GM23338 (cell line): ENCODE measurements at regions not wholly inside any gene's neighbourhood (a gene's known extent, or its start where the extent isn't known, plus 50 kb on each side); places are given as distances from the start of the nearest gene placed in this dataset.

Experiments
- ATAC-seq: fragments of 200-7000 bp; cut with Tn5 transposase; 3 replicates; pipeline ENCODE4 v1.9.1; 2020
- DNase-seq: peaks from one replicate; pipeline ENCODE4 v3.0.0-alpha.2; 2015; ENCODE audit warnings: low spot score
- H2AFZ ChIP-seq: fragments of 200-600 bp; sonication (generic); 2 replicates; pipeline ENCODE4 v1.8.0; 2016; ENCODE audit warnings: antibody characterized with exemption, mild to moderate bottlenecking, moderate library complexity
- H3F3A ChIP-seq: fragments of 200-600 bp; sonication (generic); replicated peaks from 2 replicates; pipeline ENCODE4 v1.8.0; 2017; ENCODE audit warnings: antibody characterized with exemption, mixed run types, low read depth
- H3K27ac ChIP-seq: fragments of 200-600 bp; sonication (generic); 2 replicates; pipeline ENCODE4 v1.6.1; 2016; ENCODE audit warnings: low read depth
- H3K27me3 ChIP-seq: fragments of 200-600 bp; sonication (generic); 2 replicates; pipeline ENCODE4 v1.8.0; 2016; ENCODE audit warnings: mild to moderate bottlenecking, mixed run types, moderate library complexity; ENCODE audit not compliant: insufficient read depth
- H3K36me3 ChIP-seq: fragments of 200-600 bp; sonication (generic); 2 replicates; pipeline ENCODE4 v1.8.0; 2016; ENCODE audit warnings: mild to moderate bottlenecking; ENCODE audit not compliant: insufficient read depth
- H3K4me1 ChIP-seq: fragments of 200-600 bp; sonication (generic); 2 replicates; pipeline ENCODE4 v1.8.0; 2016; ENCODE audit warnings: mild to moderate bottlenecking, moderate library complexity; ENCODE audit not compliant: insufficient read depth
- H3K4me2 ChIP-seq: fragments of 200-600 bp; sonication (generic); 2 replicates; pipeline ENCODE4 v1.7.1; 2017; ENCODE audit warnings: mixed run types
- H3K4me3 ChIP-seq: fragments of 200-600 bp; sonication (generic); 2 replicates; pipeline ENCODE4 v1.6.1; 2016; ENCODE audit warnings: mixed run types
- H3K79me2 ChIP-seq: fragments of 200-600 bp; sonication (generic); replicated peaks from 2 replicates; pipeline ENCODE4 v1.8.0; 2017; ENCODE audit warnings: mild to moderate bottlenecking; ENCODE audit not compliant: insufficient read depth
- H3K9me2 ChIP-seq: fragments of 200-600 bp; sonication (generic); 2 replicates; pipeline ENCODE4 v1.8.0; 2017; ENCODE audit not compliant: insufficient read depth
- H4K20me1 ChIP-seq: fragments of 200-600 bp; sonication (generic); replicated peaks from 2 replicates; pipeline ENCODE4 v1.8.0; 2017; ENCODE audit warnings: mild to moderate bottlenecking; ENCODE audit not compliant: insufficient read depth
- H3K27ac Mint-ChIP-seq: 2 replicates; pipeline ENCODE4 v1.8.0; 2020; ENCODE audit warnings: inconsistent platforms, mild to moderate bottlenecking, moderate library complexity, mixed read lengths
- H3K27me3 Mint-ChIP-seq: 3 replicates; pipeline ENCODE4 v1.8.0; 2022; ENCODE audit warnings: low read depth, mild to moderate bottlenecking, moderate library complexity, mixed read lengths, inconsistent platforms; ENCODE audit not compliant: insufficient read depth, poor library complexity
- H3K36me3 Mint-ChIP-seq: 3 replicates; pipeline ENCODE4 v1.8.0; 2021; ENCODE audit warnings: low read depth, mild to moderate bottlenecking, inconsistent platforms, moderate library complexity, mixed read lengths
- H3K4me1 Mint-ChIP-seq: 3 replicates; pipeline ENCODE4 v1.8.0; 2020; ENCODE audit warnings: mild to moderate bottlenecking, inconsistent platforms, mixed read lengths
- H3K4me3 Mint-ChIP-seq: 3 replicates; pipeline ENCODE4 v1.8.0; 2021; ENCODE audit warnings: moderate library complexity, mild to moderate bottlenecking, inconsistent platforms, mixed read lengths
- H3K9me3 Mint-ChIP-seq: 3 replicates; pipeline ENCODE4 v1.8.0; 2020; ENCODE audit warnings: moderate library complexity, mild to moderate bottlenecking, inconsistent platforms, mixed read lengths
- EZH2phosphoT487 ChIP-seq: fragments of 200-600 bp; sonication (generic); IDR thresholded peaks from one replicate; pipeline ENCODE4 v1.8.1; 2018; ENCODE audit warnings: antibody characterized with exemption; ENCODE audit not compliant: unreplicated experiment
- TF ChIP-seq, protein P1 (sequence below): fragments of 250-450 bp; sonication (Bioruptor Pico); IDR thresholded peaks from 2 replicates; pipeline ENCODE4 v1.5.0; 2020; ENCODE audit warnings: mild to moderate bottlenecking, moderate library complexity
- TF ChIP-seq, protein P2 (sequence below), 2 experiments: fragments of 200-600 bp in 1 of 2; sonication (generic) in 1 of 2; conservative IDR thresholded peaks; 2 replicates each; pipeline versions ENCODE4 v1.5.1 to v1.6.1; 2016 to 2017; ENCODE audit warnings: antibody characterized with exemption in 2 of 2, low read depth in 2 of 2, mild to moderate bottlenecking in 2 of 2, moderate library complexity in 1 of 2
- TF ChIP-seq, protein P3 (sequence below): IDR thresholded peaks from one replicate; pipeline ENCODE4 v1.6.1; 2018; ENCODE audit warnings: antibody characterized with exemption; ENCODE audit not compliant: unreplicated experiment

DNA sequence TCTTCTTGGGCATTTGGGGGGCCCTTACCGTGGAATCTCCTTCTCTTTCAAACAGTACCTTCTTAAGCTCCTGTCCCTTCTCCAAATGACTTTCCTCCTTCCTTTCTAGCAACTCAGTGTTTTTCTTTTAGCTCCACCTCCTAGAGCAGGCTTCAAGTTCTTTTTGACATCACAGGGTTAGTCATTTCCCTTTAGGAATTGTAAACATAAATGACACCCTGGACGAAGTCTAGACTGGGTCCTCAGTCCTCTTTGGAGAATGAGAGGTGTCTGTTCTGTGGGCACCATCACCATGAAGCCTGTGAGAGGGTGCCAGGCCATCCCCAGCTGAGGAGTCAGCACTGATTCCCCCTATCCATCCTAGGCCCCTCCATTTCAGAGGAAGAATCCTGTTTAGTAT lies 94.7 kb downstream of the SALL1 start:
- no peaks in the 10 kb centered on the region for H3K79me2 ChIP-seq
- no peaks in the 10 kb centered on the region for H4K20me1 ChIP-seq
- Mint-ChIP-seq H3K27me3 (peaks cover 5% of the 10 kb centered on the region), H3K9me3 (no peaks in the 10 kb centered on the region), H3K36me3 (no peaks in the 10 kb centered on the region), H3K4me1 (peaks cover 16% of the 10 kb centered on the region), H3K4me3 (no peak overlapping the region), H3K27ac (no peak overlapping the region)
- no peaks in the 10 kb centered on the region for H3K27me3 ChIP-seq
- H3K9me2 ChIP-seq: no peaks in the 10 kb centered on the region; the same call in 1 of the 2 replicates
- H2AFZ ChIP-seq: no peak overlapping the region
- H3K4me2 ChIP-seq: no peak overlapping the region
- DNase-seq: no peak
- no peak for ATAC-seq
- no peaks in the 10 kb centered on the region for H3F3A ChIP-seq
- H3K4me3 ChIP-seq: no peak overlapping the region
- H3K36me3 ChIP-seq: no peaks in the 10 kb centered on the region
- TF ChIP-seq, protein P1, sequence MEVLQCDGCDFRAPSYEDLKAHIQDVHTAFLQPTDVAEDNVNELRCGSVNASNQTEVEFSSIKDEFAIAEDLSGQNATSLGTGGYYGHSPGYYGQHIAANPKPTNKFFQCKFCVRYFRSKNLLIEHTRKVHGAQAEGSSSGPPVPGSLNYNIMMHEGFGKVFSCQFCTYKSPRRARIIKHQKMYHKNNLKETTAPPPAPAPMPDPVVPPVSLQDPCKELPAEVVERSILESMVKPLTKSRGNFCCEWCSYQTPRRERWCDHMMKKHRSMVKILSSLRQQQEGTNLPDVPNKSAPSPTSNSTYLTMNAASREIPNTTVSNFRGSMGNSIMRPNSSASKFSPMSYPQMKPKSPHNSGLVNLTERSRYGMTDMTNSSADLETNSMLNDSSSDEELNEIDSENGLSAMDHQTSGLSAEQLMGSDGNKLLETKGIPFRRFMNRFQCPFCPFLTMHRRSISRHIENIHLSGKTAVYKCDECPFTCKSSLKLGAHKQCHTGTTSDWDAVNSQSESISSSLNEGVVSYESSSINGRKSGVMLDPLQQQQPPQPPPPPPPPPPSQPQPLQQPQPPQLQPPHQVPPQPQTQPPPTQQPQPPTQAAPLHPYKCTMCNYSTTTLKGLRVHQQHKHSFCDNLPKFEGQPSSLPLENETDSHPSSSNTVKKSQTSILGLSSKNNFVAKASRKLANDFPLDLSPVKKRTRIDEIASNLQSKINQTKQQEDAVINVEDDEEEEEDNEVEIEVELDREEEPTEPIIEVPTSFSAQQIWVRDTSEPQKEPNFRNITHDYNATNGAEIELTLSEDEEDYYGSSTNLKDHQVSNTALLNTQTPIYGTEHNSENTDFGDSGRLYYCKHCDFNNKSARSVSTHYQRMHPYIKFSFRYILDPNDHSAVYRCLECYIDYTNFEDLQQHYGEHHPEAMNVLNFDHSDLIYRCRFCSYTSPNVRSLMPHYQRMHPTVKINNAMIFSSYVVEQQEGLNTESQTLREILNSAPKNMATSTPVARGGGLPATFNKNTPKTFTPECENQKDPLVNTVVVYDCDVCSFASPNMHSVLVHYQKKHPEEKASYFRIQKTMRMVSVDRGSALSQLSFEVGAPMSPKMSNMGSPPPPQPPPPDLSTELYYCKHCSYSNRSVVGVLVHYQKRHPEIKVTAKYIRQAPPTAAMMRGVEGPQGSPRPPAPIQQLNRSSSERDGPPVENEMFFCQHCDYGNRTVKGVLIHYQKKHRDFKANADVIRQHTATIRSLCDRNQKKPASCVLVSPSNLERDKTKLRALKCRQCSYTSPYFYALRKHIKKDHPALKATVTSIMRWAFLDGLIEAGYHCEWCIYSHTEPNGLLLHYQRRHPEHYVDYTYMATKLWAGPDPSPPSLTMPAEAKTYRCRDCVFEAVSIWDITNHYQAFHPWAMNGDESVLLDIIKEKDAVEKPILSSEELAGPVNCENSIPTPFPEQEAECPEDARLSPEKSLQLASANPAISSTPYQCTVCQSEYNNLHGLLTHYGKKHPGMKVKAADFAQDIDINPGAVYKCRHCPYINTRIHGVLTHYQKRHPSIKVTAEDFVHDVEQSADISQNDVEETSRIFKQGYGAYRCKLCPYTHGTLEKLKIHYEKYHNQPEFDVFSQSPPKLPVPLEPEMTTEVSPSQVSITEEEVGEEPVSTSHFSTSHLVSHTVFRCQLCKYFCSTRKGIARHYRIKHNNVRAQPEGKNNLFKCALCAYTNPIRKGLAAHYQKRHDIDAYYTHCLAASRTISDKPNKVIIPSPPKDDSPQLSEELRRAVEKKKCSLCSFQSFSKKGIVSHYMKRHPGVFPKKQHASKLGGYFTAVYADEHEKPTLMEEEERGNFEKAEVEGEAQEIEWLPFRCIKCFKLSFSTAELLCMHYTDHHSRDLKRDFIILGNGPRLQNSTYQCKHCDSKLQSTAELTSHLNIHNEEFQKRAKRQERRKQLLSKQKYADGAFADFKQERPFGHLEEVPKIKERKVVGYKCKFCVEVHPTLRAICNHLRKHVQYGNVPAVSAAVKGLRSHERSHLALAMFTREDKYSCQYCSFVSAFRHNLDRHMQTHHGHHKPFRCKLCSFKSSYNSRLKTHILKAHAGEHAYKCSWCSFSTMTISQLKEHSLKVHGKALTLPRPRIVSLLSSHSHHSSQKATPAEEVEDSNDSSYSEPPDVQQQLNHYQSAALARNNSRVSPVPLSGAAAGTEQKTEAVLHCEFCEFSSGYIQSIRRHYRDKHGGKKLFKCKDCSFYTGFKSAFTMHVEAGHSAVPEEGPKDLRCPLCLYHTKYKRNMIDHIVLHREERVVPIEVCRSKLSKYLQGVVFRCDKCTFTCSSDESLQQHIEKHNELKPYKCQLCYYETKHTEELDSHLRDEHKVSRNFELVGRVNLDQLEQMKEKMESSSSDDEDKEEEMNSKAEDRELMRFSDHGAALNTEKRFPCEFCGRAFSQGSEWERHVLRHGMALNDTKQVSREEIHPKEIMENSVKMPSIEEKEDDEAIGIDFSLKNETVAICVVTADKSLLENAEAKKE (CRISPR knock-in tag): no peak
- TF ChIP-seq, protein P2, sequence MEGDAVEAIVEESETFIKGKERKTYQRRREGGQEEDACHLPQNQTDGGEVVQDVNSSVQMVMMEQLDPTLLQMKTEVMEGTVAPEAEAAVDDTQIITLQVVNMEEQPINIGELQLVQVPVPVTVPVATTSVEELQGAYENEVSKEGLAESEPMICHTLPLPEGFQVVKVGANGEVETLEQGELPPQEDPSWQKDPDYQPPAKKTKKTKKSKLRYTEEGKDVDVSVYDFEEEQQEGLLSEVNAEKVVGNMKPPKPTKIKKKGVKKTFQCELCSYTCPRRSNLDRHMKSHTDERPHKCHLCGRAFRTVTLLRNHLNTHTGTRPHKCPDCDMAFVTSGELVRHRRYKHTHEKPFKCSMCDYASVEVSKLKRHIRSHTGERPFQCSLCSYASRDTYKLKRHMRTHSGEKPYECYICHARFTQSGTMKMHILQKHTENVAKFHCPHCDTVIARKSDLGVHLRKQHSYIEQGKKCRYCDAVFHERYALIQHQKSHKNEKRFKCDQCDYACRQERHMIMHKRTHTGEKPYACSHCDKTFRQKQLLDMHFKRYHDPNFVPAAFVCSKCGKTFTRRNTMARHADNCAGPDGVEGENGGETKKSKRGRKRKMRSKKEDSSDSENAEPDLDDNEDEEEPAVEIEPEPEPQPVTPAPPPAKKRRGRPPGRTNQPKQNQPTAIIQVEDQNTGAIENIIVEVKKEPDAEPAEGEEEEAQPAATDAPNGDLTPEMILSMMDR (conservative IDR thresholded peaks at IDR 0.05; ENCODE audit: low read depth in 2 of 2): no peak
- TF ChIP-seq, protein P3, sequence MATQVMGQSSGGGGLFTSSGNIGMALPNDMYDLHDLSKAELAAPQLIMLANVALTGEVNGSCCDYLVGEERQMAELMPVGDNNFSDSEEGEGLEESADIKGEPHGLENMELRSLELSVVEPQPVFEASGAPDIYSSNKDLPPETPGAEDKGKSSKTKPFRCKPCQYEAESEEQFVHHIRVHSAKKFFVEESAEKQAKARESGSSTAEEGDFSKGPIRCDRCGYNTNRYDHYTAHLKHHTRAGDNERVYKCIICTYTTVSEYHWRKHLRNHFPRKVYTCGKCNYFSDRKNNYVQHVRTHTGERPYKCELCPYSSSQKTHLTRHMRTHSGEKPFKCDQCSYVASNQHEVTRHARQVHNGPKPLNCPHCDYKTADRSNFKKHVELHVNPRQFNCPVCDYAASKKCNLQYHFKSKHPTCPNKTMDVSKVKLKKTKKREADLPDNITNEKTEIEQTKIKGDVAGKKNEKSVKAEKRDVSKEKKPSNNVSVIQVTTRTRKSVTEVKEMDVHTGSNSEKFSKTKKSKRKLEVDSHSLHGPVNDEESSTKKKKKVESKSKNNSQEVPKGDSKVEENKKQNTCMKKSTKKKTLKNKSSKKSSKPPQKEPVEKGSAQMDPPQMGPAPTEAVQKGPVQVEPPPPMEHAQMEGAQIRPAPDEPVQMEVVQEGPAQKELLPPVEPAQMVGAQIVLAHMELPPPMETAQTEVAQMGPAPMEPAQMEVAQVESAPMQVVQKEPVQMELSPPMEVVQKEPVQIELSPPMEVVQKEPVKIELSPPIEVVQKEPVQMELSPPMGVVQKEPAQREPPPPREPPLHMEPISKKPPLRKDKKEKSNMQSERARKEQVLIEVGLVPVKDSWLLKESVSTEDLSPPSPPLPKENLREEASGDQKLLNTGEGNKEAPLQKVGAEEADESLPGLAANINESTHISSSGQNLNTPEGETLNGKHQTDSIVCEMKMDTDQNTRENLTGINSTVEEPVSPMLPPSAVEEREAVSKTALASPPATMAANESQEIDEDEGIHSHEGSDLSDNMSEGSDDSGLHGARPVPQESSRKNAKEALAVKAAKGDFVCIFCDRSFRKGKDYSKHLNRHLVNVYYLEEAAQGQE: no peak
- TF ChIP-seq EZH2phosphoT487: no peak
- peaks cover 3% of the 10 kb centered on the region; the same call in 1 of the 2 replicates for H3K4me1 ChIP-seq
- no peak overlapping the region for H3K27ac ChIP-seq
